ENCODE measurements at regions not wholly inside any gene's neighbourhood (a gene's known extent, or its start where the extent isn't known, plus 50 kb on each side); places are given as distances from the start of the nearest gene placed in this dataset.

DNA sequence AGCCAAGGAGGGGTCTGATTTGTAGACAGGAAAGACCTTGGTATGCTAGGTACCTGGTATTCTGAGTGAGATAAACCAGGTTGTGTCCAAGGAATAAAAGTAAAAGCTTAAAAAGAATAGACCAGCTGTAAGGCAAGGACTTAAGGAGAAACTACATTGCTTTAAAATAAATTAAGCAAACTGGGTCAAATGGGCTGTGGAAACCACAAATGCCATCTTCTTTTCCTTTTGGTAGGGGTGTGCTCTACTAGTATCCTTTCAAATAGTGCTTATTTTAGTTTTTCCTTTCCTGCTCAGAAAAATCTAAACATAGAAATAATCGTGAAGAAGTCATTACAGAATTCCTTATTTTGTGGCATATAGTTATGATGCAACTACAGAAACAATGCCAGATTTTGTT lies 138.6 kb upstream of the KLF12 start:
- TF ChIP-seq, protein P1, sequence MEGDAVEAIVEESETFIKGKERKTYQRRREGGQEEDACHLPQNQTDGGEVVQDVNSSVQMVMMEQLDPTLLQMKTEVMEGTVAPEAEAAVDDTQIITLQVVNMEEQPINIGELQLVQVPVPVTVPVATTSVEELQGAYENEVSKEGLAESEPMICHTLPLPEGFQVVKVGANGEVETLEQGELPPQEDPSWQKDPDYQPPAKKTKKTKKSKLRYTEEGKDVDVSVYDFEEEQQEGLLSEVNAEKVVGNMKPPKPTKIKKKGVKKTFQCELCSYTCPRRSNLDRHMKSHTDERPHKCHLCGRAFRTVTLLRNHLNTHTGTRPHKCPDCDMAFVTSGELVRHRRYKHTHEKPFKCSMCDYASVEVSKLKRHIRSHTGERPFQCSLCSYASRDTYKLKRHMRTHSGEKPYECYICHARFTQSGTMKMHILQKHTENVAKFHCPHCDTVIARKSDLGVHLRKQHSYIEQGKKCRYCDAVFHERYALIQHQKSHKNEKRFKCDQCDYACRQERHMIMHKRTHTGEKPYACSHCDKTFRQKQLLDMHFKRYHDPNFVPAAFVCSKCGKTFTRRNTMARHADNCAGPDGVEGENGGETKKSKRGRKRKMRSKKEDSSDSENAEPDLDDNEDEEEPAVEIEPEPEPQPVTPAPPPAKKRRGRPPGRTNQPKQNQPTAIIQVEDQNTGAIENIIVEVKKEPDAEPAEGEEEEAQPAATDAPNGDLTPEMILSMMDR (IDR thresholded peaks at IDR 0.05): no peak
- no peak for TF ChIP-seq POLR2A (IDR thresholded peaks at IDR 0.05)

Measured in ovary (tissue), 3 donors.